HG03159 (cell line): ENCODE measurements at regions not wholly inside any gene's neighbourhood (a gene's known extent, or its start where the extent isn't known, plus 50 kb on each side); places are given as distances from the start of the nearest gene placed in this dataset.
"Not testable (repeated sequence)": the region's sequence is repeated elsewhere in the genome, so short reads cannot be mapped to it uniquely, and the experiment has no call there.

Experiments
- ATAC-seq: cut with Tn5 transposase; IDR thresholded peaks from one replicate; pipeline ENCODE4 v1.9.1; 2021; ENCODE audit warnings: mild to moderate bottlenecking, moderate library complexity; ENCODE audit not compliant: unreplicated experiment

DNA sequence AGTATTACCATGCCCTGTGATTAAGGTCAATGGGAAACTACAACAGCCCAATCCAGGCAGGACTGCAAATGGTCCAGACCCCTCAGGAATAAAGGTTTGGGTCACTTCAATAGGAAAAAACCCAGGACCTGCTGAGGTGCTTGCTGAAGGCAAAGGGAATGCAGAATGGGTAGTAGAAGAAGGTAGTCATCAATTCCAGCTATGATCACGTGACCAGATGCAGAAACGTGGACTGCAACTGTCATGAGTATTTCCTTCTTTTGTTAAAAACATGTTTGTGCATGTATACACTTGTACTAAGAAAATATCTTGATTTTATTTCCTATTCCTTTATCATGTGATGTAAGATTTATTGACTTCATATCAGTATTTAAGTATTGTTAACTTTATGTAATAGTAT, 319.6 kb upstream of the FGF16 start:
- not testable (repeated sequence) for ATAC-seq

DNA sequence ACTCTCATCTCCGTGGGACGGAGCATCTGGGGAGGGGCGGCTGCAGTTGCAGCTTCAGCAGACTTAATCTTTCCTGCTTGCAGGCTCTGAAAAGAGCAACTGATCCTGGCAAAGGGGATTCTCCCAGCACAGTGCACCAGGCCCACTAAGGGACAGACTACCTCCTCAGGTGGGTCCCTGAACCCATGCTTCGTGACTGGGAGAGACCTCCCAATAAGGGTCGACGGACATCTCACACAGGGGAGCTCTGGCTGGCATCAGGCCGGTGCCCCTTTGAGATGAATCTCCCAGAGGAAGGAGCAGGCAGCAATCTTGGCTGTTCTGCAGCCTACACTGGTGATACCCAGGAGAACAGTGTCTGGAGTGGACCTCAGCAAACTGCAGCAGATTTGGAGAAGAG, 303.3 kb upstream of the FGF16 start:
- ATAC-seq = no peak

DNA sequence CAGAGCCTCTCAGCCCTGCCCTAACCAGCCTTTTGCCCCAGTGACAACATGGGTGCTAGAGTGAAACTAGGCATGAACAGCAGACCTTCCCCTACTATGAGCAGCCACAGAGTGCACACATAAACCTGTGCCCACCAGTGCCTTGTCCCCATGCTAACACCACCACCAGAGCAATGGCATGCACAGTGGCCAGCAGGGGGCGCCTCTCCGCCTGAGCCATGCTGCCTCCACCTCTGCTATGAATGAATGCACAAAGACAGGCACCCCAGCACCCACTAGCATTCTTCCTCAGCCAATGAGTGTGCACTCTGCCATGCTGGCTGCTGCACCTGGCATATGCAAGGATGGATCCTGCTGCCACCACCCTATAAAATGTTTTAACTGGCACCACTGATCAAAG, 286.9 kb upstream of the FGF16 start:
- ATAC-seq = no peak

DNA sequence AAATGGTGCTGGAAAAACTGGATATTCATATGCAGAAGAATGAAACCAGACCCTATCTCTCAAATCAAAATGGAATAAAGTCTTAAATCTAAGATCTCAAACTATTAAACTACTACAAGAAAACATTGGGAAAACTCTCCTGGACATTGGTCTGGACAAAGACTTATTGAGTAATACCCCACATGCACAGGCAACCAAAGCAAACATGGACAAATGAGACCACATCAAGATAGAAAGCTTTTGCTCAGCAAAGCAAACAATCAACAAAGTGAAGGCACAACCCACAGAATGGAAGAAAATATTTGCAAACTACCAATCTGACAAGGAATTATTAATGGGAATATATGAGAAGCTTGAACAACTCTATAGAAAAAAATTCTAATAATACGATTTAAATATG, 284.4 kb upstream of the FGF16 start:
- no peak for ATAC-seq

DNA sequence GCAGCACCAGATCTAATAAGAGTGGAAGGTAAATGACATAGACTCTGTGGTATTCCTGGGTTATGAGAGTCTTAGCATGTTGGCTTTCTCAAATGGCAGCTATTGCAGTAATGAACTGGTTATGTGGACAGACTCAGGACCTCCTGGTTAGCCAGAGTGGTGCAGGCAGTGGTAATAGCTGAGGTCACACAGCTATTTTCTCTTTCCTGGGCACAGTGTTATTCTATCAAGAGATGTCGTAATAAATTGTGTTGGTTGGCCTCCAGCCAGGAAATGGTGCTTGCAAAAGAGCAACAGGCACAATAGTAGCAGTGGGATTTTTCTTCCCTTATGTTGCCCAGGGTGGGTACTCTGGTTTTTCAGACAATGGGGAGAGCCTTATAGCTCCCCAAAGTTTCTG, 279.2 kb upstream of the FGF16 start:
- ATAC-seq = no peak

DNA sequence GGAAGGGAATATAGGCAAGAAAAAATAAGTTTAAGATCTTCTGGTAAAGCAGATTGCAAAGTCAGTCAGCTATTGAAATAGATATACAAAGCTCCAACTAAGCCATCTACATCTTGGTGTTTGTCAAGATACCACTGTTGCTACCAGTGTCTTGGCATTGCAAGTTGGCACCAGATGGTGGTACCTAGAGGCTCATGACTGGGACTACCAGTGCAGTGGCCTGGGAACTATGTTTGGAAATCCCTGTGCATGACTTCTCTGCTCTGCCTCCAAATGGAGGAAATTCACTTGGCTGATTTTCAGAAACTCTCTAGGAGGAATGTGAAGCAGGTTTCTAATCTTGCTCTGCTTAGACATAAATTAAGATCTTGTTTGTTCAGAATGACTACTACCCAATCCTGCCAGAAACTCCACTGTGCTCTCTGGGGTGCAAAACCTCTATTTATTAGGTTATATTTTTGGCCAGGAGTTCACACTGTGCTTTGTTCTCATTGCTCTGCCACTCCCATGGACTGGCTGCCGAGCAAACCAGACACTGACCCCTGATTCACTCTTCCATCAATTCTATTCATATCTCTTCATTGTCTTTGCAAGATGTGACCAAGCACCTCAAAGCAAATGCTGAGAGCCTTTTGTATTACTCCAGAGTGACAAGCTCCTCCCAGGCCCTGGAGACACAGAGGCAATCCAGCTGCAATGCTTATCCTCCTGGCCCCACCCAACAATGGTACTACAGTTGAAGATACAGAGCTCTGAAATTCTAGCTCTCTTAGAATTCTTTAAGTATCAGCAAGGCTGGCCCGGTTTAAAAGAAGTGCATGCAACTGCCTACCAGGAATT, 272.3 kb upstream of the FGF16 start:
- ATAC-seq = no peak

DNA sequence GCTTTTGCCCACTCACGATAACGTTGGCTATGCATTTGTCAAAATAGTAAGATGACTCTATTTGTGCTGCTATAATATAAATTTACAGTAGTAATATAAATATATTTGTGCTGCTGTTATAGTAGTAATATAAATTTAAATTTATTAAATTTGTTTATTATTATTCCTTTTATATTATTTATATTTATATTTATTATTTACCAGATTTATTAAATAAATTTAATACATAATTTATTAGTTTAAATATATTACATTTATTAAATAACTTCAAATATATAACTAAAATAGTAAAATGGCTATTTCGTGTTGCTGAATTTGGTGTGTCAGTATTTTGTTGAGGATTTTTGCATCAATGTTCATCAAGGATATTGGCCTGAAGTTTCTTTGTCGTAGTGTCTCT, 246.5 kb upstream of the FGF16 start:
- ATAC-seq = no peak

DNA sequence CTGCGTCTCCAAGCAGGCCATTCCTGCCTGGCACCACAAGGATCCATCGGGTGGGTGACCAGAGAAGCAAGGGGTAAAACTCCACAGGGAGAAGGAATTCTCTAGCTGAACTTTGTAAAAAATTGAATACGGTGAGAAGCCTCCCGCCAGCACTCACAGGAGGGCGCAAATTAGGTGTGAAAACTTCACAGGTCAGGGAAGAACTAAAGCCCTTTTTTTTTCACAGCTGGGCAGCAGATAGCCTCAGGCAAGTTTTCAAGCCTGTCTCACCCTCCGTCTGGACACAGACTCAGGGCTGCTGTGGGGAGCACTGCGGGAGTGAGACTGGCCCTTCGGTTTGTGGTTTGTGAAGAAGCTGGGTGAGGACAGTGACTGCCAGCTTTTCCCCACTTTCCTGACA, 224.1 kb upstream of the FGF16 start:
- ATAC-seq = no peak

DNA sequence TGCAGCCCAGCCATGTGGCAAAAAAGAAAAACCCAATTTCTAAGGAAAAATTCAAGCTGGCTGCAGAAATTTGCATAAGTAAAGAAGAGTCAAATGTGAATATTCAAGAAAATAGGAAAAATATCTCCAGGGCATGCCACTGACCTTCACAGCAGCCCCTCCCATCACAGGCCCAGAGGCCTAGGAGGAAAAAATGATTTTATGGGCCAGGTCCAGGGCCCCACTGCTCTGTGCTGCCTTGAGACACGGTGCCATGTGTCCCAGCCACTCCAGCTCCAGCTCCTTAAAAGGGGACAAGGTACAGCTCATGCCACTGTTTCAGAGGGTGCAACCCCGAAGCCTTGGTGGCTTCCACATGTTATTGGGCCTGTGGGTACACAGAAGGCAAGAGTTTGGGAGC, 182.7 kb upstream of the FGF16 start:
- no peak for ATAC-seq

DNA sequence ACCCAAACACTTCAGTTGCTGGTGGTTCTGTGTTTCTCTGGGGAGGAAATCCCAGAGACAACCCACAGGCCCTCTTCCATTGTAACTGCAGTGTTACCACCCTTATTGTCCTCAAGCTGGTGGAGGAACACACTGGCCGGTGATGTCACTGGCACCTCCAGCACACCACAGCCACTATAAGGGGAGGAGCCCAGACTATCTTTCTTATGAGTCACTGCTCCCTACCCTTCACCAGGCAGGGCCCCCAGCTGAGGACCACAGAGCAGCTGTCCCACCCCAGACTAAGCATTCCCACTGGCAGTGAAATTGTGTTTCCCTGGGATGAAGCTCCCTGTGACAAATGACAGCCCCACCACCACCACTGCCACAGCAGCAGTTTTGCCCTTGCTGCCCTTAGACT, 171.8 kb upstream of the FGF16 start:
- no peak for ATAC-seq

DNA sequence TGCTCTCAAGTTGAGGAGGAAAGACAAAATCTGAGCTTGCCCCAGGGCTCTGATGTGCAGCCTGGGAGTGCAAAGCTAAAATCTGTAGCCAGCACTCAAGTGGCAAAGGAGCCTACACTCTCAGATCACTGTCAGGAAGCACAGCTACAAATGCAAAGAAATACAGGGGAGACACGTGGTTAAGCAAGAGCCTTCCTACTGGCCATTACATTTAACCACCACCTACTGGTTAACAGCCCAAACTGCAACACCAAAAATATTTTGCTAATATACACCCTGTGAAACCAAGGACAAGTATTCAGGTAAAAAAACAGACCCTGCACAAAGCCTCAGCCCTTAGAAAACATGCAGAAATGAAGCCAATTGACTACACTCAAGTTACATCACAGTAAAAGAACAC, 170.4 kb upstream of the FGF16 start:
- ATAC-seq = no peak

DNA sequence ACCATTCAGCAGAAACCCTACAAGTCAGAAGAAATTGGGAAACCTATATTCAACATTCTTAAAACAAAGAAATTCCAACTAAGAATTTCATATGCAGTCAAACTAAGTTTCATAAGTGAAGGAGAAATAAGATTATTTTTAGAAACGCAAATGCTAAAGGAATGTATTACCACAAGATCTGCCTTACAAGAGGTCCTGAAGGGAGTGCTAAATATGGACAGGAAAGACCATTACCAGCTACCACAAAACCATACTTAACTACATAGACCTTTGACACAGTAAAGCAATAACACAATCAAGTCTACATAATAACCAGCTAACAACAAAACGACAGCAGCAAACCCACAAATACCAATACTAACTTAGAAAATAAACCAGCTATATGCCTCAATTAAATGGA, 169.3 kb upstream of the FGF16 start:
- no peak for ATAC-seq

DNA sequence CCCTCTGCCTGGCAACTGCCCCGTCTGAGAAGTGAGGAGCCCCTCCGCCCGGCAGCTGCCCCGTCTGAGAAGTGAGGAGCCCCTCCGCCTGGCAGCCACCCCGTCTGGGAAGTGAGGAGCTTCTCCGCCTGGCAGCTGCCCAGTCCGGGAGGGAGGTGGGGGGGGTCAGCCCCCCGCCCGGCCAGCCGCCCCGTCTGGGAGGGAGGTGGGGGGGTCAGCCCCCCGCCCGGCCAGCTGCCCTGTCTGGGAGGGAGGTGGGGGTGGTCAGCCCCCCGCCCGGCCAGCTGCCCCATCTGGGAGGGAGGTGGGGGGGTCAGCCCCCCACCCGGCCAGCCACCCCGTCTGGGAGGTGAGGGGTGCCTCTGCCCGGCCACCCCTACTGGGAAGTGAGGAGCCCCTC, 167.8 kb upstream of the FGF16 start:
- ATAC-seq = not testable (repeated sequence)

DNA sequence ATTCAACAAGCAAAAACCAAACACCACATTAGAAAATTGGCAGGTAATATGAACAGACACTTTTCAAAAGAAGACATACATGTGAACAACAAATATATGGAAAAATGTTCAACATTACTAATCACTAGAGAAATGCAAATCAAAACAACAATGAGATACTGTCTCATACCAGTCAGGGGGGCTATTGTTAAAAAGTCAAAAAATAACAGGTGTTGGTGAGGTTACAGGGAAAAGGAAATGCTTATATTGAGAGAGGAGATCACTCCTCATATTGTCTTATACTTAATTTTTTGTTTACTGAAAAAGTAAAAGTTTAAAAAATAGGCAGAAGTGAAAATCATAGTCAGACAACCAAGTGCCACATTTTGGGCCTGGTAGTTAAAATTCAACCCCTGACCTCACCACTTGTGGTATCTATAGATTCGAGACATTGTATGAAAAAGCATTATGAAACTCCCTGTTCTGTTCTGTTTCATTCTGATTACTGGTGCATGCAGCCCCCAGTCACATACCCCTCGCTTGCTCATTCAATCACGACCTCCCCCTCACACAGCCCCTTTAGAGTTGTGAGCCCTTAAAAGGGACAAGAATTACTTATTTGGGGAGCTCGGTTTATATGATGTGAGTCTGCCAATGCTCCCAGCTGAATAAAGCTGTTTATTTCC, 153.7 kb upstream of the FGF16 start:
- peak; percentile 54 for ATAC-seq

DNA sequence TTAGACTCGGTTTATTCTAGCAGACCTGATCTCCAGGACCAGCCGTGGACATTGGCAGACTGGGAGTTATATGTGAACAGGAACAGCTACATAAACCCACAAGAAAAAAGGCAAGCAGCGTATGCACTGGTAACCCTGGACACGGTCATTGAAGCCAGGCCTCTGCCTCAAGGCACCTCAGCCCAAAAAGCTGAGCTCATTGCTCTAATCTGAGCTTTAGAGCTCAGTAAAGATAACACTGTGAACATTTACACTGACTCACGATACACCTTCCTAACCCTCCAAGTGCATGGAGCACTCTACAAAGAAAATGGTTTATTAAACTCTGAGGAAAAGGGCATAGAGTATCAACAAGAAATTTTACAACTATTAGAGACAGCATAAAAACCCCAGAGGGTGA, 148.9 kb upstream of the FGF16 start:
- ATAC-seq = no peak

DNA sequence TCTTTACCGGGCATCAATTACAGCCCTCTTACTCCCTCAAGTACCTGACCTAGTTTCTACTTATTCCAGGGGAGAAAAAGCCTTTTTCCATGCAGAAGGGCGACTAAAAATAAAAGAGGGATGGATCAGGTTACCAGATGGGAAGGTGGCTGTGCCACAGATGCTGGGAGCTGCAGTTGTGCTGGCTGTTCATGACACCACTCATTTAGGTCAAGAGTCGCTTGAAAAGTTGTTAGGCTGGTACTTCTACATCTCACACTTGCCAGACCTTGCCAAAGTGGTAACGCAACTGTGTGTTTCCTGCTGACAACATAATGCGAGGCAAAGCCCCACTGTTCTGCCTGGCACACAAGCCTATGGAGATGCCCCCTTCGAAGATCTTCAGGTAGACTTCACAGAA, 148.4 kb upstream of the FGF16 start:
- ATAC-seq = no peak

DNA sequence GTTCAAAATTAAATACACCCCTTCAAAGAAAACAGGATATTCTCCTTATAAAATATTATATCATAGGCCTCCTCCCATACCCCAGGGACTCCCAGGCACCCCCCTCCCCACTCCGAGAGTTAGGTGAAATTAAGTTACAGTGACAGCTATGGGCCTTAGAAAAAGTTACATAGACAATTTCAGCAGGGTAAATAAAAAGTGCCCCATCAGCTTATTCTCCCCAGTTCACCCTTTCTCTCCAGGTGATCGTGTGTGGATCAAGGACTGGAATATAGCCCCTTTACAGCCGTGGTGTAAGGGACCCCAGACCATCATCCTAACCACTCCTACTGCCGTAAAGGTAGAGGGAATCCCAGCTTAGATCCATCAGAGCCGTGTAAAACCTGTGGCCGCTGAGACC, 147.6 kb upstream of the FGF16 start:
- ATAC-seq = no peak

DNA sequence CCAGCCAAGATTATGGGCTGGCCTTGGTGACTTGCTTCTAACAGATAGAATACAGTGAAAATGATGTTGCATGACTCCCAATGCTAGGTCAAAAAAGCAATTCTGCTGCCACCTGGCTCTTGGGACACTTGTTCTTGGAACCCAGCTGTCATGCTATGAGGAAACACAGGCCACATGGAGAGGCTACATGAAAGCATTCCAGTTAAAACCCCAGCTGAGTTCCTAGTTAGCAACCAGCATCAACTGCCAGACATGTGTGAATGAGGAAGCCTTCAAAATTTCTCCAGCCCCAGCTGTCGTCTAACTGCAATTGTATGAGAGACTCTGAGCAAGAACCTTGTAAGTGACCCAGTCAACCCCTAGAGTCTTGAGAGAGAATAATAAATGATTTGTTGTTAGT, 105.2 kb upstream of the FGF16 start:
- ATAC-seq = no peak

DNA sequence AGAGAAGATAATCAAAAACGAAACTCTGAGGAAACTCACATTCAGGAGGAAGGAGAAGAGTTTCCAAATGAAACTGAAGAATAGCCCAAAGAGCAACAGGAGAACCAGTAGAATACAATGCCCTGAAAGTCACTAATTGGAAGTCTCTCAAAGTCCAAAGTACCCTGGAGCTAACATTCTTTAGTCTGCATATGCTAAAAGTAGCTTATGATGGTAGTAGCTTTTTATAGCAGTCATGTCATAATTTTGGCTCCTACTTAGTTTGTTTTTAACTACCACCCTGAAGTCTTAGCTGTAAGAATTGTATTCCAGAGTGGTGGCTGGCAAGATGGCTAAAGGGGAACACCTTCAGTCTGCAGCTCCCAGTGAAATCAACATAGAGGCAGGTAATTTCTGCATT, 100.3 kb upstream of the FGF16 start:
- ATAC-seq = no peak

DNA sequence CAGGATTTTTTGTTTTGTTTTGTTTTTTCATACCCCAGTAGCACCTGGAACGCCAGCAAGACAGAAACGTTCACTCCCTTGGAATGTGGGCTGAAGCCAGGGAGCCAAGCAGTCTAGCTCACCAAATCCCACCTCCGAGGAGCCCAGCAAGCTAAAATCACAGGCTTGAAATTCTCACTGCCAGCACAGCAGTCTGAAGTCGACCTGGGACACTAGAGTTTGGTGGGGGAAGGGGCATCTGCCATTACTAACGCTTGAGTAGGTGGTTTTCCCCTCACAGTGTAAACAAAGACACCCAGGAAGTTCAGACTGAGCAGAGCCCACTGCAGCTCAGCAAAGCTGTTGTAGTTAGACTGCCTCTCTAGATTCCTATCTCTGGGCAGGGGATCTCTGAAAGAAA, 99.6 kb upstream of the FGF16 start:
- ATAC-seq = no peak

DNA sequence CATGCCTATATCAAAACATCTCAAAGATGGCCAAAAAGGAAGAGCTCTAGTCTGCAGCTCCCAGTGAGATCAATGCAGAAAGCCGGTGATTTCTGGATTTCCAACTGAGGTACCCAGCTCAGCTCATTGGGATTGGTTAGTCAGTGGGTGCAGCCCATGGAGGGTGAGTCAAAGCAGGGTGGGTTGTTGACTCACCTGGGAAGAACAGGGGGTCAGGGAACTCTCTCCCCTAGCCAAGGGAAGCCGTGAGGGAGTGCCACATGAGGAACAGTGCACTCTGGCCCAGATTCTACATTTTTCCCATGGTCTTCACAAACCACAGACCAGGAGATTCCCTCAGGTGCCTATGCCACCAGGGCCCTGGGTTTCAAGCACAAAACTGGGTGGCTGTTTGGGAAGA, 57.3 kb upstream of the FGF16 start:
- ATAC-seq = no peak

DNA sequence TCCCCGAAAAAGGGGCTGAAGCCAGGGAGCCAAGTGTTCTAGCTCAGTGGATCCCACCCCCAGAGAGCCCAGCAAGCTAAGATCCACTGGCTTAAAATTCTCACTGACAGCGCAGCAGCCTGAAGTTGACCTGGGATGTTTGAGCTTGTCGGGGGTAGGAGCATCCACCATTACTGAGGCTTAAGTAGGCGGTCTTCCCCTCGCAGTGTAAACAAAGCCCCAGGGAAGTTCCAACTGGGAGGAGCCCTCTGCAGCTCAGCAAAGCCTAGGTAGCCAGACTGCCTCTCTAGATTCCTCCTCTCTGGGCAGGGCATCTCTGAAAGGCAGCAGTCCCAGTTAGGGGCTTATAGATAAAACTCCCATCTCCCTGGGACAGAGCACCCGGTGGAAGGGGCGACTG, 56.8 kb upstream of the FGF16 start:
- ATAC-seq = not testable (repeated sequence)

DNA sequence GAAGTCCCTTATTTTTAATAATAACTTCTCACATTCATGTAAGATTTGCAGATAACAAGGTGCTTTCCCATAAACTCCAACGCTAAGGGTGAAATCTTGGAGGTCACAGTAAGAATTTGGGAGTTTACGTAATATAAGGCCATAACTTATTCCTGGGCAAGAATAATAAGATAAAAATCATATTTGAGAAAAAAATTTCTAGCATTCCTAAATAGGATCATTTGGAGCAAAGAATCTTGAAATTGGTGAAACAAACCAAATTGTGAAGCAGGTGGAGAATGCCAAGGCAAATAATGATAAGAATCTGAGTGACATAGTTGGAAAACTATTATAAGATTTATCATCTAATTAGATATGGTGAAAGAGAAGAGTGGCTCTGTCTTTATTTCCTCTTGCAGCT, 50.4 kb upstream of the FGF16 start:
- ATAC-seq = no peak
